ENCODE measurements at regions not wholly inside any gene's neighbourhood (a gene's known extent, or its start where the extent isn't known, plus 50 kb on each side); places are given as distances from the start of the nearest gene placed in this dataset.

- no peak for TF ChIP-seq CTCF (conservative IDR thresholded peaks at IDR 0.05; ENCODE audit: low read length)
- no peak for TF ChIP-seq EZH2phosphoT487 (IDR thresholded peaks at IDR 0.05; ENCODE audit: borderline replicate concordance)
These were observed 489.6 kb upstream of the SPRED2 start for GRCh38 chr2:65922030-65922429.

Measured in Loucy (cell line).